Posterior cingulate gyrus (tissue), 11 donors: ENCODE measurements at regions not wholly inside any gene's neighbourhood (a gene's known extent, or its start where the extent isn't known, plus 50 kb on each side); places are given as distances from the start of the nearest gene placed in this dataset.
A peak's percentile ranks its signal among the peaks of the same experiment; 100 is the strongest.

ENCODE experiments used
- DNase-seq, 10 donors: peaks; one replicate each; pipeline versions ENCODE4 v3.0.0 to v3.0.0-alpha.2; 2020 to 2021; ENCODE audit warnings: mixed read lengths in 3 of 10
- intact Hi-C: fragments of 100-400 bp; cut with DNase I; formaldehyde crosslinking; loops from one replicate; pipeline ENCODE4 v1.15.1; 2023

- intact Hi-C loops: no loop called here
- no peak for DNase-seq
Observed at GRCh38 chr6:146901940-146902816, 302.0 kb upstream of the STXBP5 start.

- intact Hi-C loops: no loop called here
- no peak for DNase-seq
Observed at GRCh38 chr6:146902846-146903245, 301.4 kb upstream of the STXBP5 start.

- no peak for DNase-seq
- intact Hi-C loops: no loop called here
Observed at GRCh38 chr6:146903451-146903850, 300.8 kb upstream of the STXBP5 start.

GRCh38 chr6:146904596-146904995 lies 299.6 kb upstream of the STXBP5 start:
- no peak for DNase-seq
- intact Hi-C loops: no loop called here

- DNase-seq: peak in 1 of 10 donors; percentile 63
Observed at GRCh38 chr6:146905181-146905704, 299.0 kb upstream of the STXBP5 start.

GRCh38 chr6:146908786-146909185 lies 295.4 kb upstream of the STXBP5 start:
- intact Hi-C loops: no loop called here

More at GRCh38 chr6:146905181-146905704, 299.0 kb upstream of the STXBP5 start:
- intact Hi-C loops: no loop called here

GRCh38 chr6:146909376-146909775 lies 294.8 kb upstream of the STXBP5 start:
- intact Hi-C loops: no loop called here
- no peak for DNase-seq

More at GRCh38 chr6:146908786-146909185, 295.4 kb upstream of the STXBP5 start:
- DNase-seq: no peak

- no peak for DNase-seq
Observed at GRCh38 chr6:146909886-146910285, 294.3 kb upstream of the STXBP5 start.

GRCh38 chr6:146910611-146911010 lies 293.6 kb upstream of the STXBP5 start:
- intact Hi-C loops: no loop called here

More at GRCh38 chr6:146909886-146910285, 294.3 kb upstream of the STXBP5 start:
- intact Hi-C loops: no loop called here

GRCh38 chr6:146911635-146912215 lies 292.5 kb upstream of the STXBP5 start:
- intact Hi-C loops: no loop called here
- no peak for DNase-seq

More at GRCh38 chr6:146910611-146911010, 293.6 kb upstream of the STXBP5 start:
- DNase-seq: no peak

GRCh38 chr6:146912730-146913685 lies 291.2 kb upstream of the STXBP5 start:
- intact Hi-C loops: no loop called here
- DNase-seq: peak in 1 of 10 donors; percentile 74

GRCh38 chr6:146913842-146914488 lies 290.3 kb upstream of the STXBP5 start:
- intact Hi-C loops: no loop called here
- DNase-seq: peak; percentile 18 to 89 (median 34)

- DNase-seq: no peak
- intact Hi-C loops: no loop called here
Observed at GRCh38 chr6:146914489-146915483, 289.4 kb upstream of the STXBP5 start.

- no peak for DNase-seq
- intact Hi-C loops: no loop called here
Observed at GRCh38 chr6:146915671-146916127, 288.5 kb upstream of the STXBP5 start.

- intact Hi-C loops: no loop called here
Observed at GRCh38 chr6:146916435-146917025, 287.7 kb upstream of the STXBP5 start.

GRCh38 chr6:146917182-146917581 lies 287.0 kb upstream of the STXBP5 start:
- intact Hi-C loops: no loop called here
- DNase-seq: no peak

More at GRCh38 chr6:146916435-146917025, 287.7 kb upstream of the STXBP5 start:
- DNase-seq: no peak

- intact Hi-C loops: no loop called here
- DNase-seq: no peak
Observed at GRCh38 chr6:146917979-146918378, 286.2 kb upstream of the STXBP5 start.

- intact Hi-C loops: no loop called here
- DNase-seq: no peak
Observed at GRCh38 chr6:146919017-146919416, 285.2 kb upstream of the STXBP5 start.
